HUES64 (cell line): ENCODE measurements at regions not wholly inside any gene's neighbourhood (a gene's known extent, or its start where the extent isn't known, plus 50 kb on each side); places are given as distances from the start of the nearest gene placed in this dataset.
A peak's percentile ranks its signal among the peaks of the same experiment; 100 is the strongest.
"Not testable (repeated sequence)": the region's sequence is repeated elsewhere in the genome, so short reads cannot be mapped to it uniquely, and the experiment has no call there.

Source experiments
- H3K27ac ChIP-seq: 2 replicates; pipeline ENCODE4 v1.7.0; 2013; ENCODE audit warnings: low read depth, low read length, inconsistent platforms
- H3K27me3 ChIP-seq: 2 replicates; pipeline ENCODE4 v1.6.1; 2013; ENCODE audit warnings: mild to moderate bottlenecking, low read length; ENCODE audit not compliant: insufficient read depth
- H3K36me3 ChIP-seq: 2 replicates; pipeline ENCODE4 v1.6.1; 2013; ENCODE audit warnings: mild to moderate bottlenecking, low read length; ENCODE audit not compliant: insufficient read depth
- H3K4me1 ChIP-seq: 2 replicates; pipeline ENCODE4 v1.6.1; 2013; ENCODE audit warnings: mild to moderate bottlenecking, low read length, moderate library complexity; ENCODE audit not compliant: insufficient read depth
- H3K4me3 ChIP-seq: 2 replicates; pipeline ENCODE4 v1.5.1; 2013; ENCODE audit warnings: mild to moderate bottlenecking, low read length, moderate library complexity
- H3K9ac ChIP-seq: 2 replicates; pipeline ENCODE4 v1.6.1; 2013; ENCODE audit warnings: mild to moderate bottlenecking, low read depth, low read length
- H3K9me3 ChIP-seq: 2 replicates; pipeline ENCODE4 v1.6.1; 2013; ENCODE audit warnings: low read depth, low read length; ENCODE audit not compliant: insufficient read depth
- WGBS: fragments of 150-250, 120-280 bp; methylation state at CpG from one replicate; pipeline ENCODE4 v1.1.7; 2013; ENCODE audit warnings: missing lambda C conversion rate; 5-methylcytosine and 5-hydroxymethylcytosine counted together

DNA sequence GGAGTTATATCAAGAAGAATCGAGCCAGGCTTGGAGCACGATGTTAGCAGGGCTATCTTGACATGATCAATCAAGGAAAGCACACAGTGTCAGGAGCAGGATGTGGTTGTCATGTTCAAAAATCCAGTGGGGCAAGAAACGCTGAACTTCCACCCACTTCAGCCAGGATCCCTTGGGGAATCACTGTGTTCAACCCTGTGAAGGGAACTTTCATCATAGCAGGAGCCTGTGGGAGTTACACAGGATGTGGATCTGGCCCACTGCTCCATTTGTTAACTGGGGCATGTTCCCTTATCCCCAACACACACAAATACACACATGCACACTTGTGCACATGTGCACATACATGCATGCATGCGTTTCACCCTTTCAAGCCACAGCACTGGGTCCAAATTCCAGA, 619.3 kb downstream of the SPATA31A6 start:
- not testable (repeated sequence) for H3K9me3 ChIP-seq, H3K9ac ChIP-seq, H3K4me3 ChIP-seq, H3K27ac ChIP-seq, H3K36me3 ChIP-seq
- peaks cover 12% of the 10 kb centered on the region; the same call in 1 of the 2 replicates for H3K4me1 ChIP-seq
- peaks cover 29% of the 10 kb centered on the region for H3K27me3 ChIP-seq
- WGBS: 94% methylated on average over 3 of the region's 4 CpGs

- H3K36me3 ChIP-seq, H3K9ac ChIP-seq, H3K27ac ChIP-seq, H3K4me3 ChIP-seq, H3K9me3 ChIP-seq: not testable (repeated sequence)
- 0 out of 2 replicates have a peak, but pooled peaks cover 12% of the 10 kb centered on the region for H3K4me1 ChIP-seq
- 14% methylated on average over 10 of the region's 25 CpGs for WGBS
- peaks cover 30% of the 10 kb centered on the region for H3K27me3 ChIP-seq
Observed at GRCh38 chr9:42806674-42807073, 623.2 kb downstream of the SPATA31A6 start.

GRCh38 chr9:42821468-42821867, 638.0 kb downstream of the SPATA31A6 start:
- no CpG with 5 or more reads among the region's 1 CpG for WGBS
- not testable (repeated sequence) for H3K27me3 ChIP-seq, H3K36me3 ChIP-seq, H3K9me3 ChIP-seq, H3K4me1 ChIP-seq, H3K4me3 ChIP-seq, H3K9ac ChIP-seq, H3K27ac ChIP-seq

- H3K4me1 ChIP-seq, H3K36me3 ChIP-seq, H3K9ac ChIP-seq, H3K9me3 ChIP-seq, H3K4me3 ChIP-seq, H3K27ac ChIP-seq: not testable (repeated sequence)
- H3K27me3 ChIP-seq: peaks cover 11% of the 10 kb centered on the region
- no CpG with 5 or more reads among the region's 3 CpGs for WGBS
Observed at GRCh38 chr9:42848156-42848555, 664.7 kb downstream of the SPATA31A6 start.

DNA sequence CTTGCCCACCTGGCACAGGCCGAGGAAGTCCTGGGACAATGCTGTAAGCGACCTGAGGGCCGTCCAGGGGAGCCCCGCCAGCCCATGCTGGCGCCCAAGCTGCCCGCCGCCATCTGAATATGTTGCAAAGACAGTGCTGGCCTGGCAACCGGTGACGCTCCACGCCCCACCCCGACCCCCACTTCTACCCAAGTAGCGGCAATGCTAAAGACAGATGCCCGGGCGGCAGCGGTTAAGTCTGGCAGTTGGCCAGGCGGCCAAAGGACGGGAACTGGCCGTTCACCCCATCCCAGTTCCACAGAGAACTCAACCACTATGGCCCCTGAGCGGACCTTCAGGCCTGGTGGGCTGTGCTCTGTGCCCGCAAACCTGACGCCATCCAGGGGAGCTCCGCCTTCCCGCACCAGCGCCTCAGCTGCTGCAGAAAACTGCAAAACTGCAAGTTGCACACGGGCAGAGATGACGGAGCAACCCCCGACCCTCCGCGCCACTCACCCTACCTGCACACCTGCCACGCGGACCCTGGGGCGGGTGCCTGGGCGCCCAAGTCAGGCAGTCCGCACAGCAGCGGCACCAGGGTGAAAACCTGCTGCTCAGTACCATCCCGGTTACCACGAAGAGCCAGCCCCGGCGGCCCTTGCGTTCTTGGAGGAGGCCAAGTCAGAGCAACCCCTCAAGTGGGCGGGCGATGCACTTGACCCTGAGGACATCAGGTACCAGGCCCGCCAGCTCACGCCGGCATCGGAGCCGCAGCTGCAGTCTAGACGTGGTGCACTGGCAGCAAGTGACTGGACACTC, 667.6 kb downstream of the SPATA31A6 start:
- WGBS: 87% methylated on average over 33 of the region's 48 CpGs
- not testable (repeated sequence) for H3K27ac ChIP-seq, H3K36me3 ChIP-seq, H3K9ac ChIP-seq, H3K4me3 ChIP-seq, H3K9me3 ChIP-seq, H3K4me1 ChIP-seq
- peaks cover 13% of the 10 kb centered on the region for H3K27me3 ChIP-seq

DNA sequence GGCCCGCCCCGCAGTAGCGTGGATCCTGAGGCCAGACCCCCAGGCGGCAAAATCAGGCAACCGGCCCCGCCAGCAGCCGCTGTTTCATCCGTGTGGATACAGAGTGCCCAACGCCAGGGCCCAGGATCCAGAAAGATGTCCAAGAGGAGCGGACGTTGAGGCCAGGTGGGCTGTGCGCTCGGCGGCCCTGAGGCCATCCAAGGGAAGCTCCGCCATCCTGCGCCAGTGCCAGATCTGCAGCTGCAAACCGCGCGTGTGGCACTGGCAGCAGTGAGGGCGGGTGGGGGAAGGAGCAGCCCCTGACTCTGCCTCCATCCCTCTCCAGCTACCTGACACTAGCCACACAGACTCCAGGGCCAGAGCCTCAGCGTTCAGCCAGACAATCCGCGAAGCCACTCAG, 668.2 kb downstream of the SPATA31A6 start:
- not testable (repeated sequence) for H3K27ac ChIP-seq, H3K9me3 ChIP-seq, H3K36me3 ChIP-seq, H3K9ac ChIP-seq, H3K4me1 ChIP-seq, H3K4me3 ChIP-seq
- WGBS: 78% methylated on average over 15 of the region's 23 CpGs
- peaks cover 14% of the 10 kb centered on the region for H3K27me3 ChIP-seq

DNA sequence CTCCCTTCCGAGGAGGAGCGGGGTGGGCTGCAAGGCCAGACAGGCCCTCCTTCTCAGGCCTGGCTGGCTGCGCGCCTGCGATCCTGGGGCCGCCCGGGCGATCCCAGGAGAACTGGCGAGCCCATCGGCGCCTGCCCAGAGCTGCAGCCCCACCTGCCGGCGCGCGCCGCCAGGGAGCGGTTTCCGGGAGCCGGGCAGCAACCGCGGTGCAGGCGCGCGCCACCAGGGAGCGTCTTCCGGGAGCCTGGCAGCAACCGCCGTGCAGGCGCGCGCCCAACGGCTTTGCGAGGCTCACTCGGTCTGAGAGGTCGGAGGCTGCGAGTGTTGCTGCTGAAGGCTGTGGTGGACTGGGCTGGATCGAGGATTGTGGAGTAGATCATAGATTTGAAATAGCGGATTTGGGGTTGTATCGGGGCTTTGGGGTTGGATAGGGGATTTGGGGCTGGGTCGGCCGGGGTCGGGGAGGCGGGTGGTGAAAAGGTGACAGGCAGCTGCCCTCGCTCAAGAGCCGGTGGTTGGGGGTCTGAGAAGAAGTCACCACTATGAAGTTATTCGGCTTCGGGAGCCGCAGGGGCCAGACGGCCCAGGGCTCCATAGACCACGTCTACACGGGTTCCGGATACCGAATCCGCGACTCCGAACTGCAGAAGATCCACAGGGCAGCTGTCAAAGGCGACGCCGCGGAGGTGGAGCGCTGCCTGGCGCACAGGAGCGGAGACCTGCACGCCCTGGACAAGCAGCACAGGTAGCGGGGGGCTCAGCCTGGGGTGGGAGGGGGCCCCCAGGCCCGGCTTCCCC, 668.9 kb downstream of the SPATA31A6 start:
- not testable (repeated sequence) for H3K4me1 ChIP-seq, H3K27ac ChIP-seq, H3K9ac ChIP-seq, H3K36me3 ChIP-seq, H3K9me3 ChIP-seq
- Histone ChIP-seq H3K4me3 (peak overlapping the region; percentile 41; the same call in 1 of the 2 replicates), H3K27me3 (peaks cover 14% of the 10 kb centered on the region)
- 5% methylated on average over 66 of the region's 66 CpGs for WGBS

DNA sequence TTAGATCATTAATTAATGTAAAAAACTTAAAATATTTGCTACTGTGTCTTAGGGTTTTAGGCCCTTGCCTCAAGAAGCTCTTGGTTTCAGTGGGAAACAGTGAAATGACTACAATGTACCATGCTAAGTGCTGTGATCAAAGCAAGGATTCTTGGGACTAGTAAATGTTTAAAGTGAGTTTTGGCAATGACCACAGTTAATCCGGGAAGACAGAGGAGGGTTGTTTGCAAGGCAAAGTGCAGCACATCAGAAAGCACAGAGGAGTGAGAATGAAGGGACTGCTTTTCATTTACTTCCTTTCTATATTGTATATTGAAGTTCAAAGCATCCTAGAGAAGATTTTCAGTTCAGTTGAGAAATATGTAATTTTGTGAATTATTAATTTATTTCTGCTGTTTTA, 676.7 kb downstream of the SPATA31A6 start:
- H3K36me3 ChIP-seq, H3K27ac ChIP-seq, H3K4me3 ChIP-seq, H3K4me1 ChIP-seq, H3K27me3 ChIP-seq, H3K9me3 ChIP-seq, H3K9ac ChIP-seq: not testable (repeated sequence)
- 72% methylated on average over 1 of the region's 1 CpG for WGBS

GRCh38 chr9:42862465-42862864, 679.0 kb downstream of the SPATA31A6 start:
- not testable (repeated sequence) for H3K9me3 ChIP-seq, H3K27me3 ChIP-seq, H3K9ac ChIP-seq, H3K36me3 ChIP-seq, H3K4me3 ChIP-seq, H3K27ac ChIP-seq, H3K4me1 ChIP-seq
- WGBS: no CpG with 5 or more reads among the region's 1 CpG
